Cardiac fibroblast (primary cell): ENCODE measurements at regions not wholly inside any gene's neighbourhood (a gene's known extent, or its start where the extent isn't known, plus 50 kb on each side); places are given as distances from the start of the nearest gene placed in this dataset.

ENCODE experiments used
- DNase-seq, 2 donors: peaks; one replicate each; pipeline versions ENCODE4 v3.0.0 to v3.0.0-alpha.2; 2010; ENCODE audit warnings: low read depth in 2 of 2
- H3K4me3 ChIP-seq, 2 donors: replicated peaks in 1 of 2; 1 replicate in 1 of 2; 2 replicates in 1 of 2; pipeline ENCODE4 v1.5.1; 2011; ENCODE audit warnings: low read depth in 2 of 2, low read length in 2 of 2, mild to moderate bottlenecking in 2 of 2, moderate library complexity in 1 of 2
- TF ChIP-seq, protein P1 (sequence below): IDR thresholded peaks from one replicate; pipeline ENCODE4 v1.5.1; 2011; ENCODE audit warnings: low read depth, mild to moderate bottlenecking, low read length, inconsistent platforms

DNA sequence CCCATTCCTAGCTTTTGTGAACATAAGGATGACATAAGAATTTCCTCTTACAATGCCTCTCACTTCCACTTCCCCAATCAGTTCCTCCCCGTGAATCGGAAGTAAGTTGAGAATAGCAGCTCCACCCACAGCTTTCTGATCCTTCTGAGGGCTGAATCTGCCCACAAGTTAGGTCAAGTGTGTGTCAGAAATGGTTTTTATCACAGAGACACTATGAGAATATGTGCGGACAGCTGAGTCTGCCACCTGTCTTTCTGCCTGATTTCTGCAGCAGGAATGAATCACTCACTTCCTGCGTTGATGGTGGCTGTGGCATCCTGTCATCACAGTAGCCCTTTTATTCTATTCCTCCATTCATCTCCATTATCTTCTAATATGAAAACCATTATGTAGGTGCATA lies 70.2 kb downstream of the RIN2 start:
- H3K4me3 ChIP-seq, result no peak overlapping the region
- peak; percentile 39 to 67 for DNase-seq
- TF ChIP-seq, protein P1, sequence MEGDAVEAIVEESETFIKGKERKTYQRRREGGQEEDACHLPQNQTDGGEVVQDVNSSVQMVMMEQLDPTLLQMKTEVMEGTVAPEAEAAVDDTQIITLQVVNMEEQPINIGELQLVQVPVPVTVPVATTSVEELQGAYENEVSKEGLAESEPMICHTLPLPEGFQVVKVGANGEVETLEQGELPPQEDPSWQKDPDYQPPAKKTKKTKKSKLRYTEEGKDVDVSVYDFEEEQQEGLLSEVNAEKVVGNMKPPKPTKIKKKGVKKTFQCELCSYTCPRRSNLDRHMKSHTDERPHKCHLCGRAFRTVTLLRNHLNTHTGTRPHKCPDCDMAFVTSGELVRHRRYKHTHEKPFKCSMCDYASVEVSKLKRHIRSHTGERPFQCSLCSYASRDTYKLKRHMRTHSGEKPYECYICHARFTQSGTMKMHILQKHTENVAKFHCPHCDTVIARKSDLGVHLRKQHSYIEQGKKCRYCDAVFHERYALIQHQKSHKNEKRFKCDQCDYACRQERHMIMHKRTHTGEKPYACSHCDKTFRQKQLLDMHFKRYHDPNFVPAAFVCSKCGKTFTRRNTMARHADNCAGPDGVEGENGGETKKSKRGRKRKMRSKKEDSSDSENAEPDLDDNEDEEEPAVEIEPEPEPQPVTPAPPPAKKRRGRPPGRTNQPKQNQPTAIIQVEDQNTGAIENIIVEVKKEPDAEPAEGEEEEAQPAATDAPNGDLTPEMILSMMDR, result peak; percentile 55

DNA sequence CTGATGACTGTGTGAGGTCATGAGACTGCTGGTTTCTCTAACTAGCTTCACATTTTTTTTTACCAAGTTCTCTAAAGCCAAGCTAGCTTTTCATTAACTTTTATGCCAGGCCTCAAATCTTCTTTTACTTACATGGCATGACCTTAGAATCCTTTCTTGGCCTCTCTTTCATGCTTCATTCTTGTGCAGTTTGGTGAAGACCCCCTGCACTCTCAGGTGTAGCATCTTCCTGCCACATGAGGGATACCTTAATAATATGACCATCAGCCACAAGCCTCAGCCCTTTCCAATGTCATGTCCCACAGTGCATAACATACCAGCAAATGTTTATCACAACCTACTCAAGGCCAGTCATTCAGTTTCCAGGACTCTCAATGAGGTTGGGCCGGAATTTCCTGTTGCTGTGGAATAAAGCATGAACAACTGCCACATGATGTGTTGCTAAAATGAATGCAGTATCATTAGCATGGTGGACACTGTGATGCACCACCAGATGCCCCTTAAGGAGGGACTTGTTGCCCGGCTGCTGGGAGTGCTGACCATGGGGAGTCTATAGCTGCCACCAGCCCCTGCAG lies 72.2 kb downstream of the RIN2 start:
- H3K4me3 ChIP-seq, result no peak overlapping the region
- peak in 1 of 2 donors; percentile 17 for DNase-seq

DNA sequence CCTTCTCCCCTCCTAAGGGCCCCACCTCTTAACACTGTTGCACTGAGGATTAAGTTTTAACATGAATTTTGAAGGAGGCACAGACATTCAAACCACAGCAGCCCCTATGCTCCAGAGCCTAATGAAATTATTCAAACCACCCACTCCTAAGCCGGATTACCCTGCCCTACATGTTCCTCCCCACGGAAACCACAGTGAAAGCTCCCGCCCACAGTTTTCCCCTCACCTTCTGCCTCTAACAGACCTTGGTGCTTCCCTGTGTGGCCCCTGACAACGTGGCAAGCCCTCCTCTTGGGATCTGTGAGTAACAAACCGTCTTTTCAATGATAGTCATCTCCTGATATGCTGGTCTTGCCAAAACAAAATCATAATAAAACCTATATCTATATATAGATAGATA lies 74.8 kb downstream of the RIN2 start:
- TF ChIP-seq, protein P1, result no peak
- DNase-seq, result no peak
- no peak overlapping the region for H3K4me3 ChIP-seq

More for the DNA sequence above, 72.2 kb downstream of the RIN2 start:
- TF ChIP-seq, protein P1, result no peak

DNA sequence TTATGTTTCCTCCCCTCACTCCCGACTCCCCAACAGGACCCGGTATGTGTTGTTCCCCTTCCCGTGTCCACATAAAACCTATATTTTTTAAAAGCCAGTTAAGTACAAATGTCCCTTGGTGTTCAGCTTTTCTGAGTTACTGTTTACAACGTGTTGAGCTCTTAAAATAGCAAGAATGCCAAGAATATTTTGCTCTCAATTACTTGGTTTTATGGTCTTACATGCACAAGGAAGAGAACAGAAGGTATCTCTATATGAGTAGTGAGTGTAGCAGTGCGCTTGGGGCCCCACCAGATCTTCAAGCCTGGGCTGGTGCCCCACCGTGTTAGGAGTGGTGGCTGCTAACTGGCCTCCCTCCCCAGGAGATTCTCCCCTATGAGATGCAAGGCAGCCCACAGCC lies 75.3 kb downstream of the RIN2 start:
- no peak for DNase-seq
- no peak overlapping the region for H3K4me3 ChIP-seq
- TF ChIP-seq, protein P1, result no peak

DNA sequence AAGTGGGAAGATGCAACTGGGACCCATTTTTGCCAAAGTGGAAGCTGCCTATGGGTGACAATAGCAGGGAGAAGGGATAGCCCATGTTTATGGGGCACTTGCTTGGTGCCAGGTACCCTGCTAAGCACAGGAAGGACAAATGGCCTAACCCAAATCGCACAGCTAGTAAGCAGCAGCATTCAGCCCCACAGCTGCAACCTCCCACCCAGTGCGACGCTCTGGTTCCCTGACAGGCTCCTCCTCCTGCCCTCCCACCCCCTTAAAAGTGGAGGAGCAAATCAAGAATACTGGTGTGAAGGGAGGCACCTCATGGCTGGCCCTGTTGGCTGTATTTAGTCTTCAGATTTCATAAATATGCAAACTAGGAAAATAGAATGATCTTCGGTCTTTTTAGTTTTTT lies 76.2 kb downstream of the RIN2 start:
- no peak for DNase-seq
- TF ChIP-seq, protein P1, result no peak

DNA sequence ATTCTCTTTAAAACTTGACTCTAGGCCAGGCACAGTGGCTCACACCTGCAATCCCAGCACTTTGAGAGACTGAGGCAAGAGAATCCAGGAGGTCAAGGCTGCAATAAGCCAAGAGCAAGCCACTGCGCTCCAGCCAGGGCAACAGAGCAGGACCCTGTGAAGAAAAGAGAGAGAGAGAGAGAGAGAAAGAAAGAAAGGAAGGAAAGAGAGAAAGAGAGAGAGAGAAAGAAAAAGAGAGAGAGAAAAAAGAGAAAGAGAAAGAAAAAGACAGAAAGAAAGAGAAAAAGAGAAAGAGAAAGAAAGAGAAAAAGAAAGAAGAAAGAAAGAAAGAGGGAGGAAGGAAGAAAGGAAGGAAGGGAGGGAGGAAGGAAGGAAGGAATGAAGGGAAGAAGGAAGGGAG lies 76.7 kb downstream of the RIN2 start:
- DNase-seq, result no peak
- no peak overlapping the region for H3K4me3 ChIP-seq
- TF ChIP-seq, protein P1, result no peak

More for the DNA sequence above, 76.2 kb downstream of the RIN2 start:
- no peak overlapping the region for H3K4me3 ChIP-seq

DNA sequence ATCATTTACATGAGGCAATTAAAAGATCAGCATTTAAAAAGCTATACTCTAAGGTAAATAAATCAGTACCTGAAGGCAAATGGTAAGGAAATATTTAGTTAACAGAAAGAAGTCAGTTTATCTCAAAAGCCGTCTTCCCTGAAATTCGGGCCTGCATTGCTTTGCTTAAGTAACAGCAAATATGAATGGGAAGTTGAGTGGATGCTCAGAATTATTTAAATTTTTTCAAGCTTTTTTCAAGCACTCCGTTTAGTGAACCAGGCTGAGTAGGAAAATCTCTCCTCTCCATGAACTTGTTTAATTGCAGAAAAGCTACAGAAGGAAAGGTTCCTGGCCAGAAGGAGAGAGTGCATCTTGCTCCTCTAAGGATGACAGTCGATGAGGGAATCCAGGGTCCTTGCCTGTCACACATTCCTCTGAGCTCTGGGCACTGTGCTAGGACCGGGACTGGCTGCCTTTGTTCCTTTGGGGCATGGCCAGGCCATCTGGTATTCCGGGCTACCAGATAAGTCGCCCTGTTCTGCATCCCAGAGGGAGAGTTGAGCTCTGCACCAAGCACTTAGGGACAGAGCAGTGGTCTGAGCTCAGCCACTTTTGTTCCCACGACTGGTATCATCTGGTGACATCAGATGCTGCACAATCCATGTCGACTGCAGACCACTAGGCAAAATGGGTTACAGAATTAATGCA lies 77.6 kb downstream of the RIN2 start:
- TF ChIP-seq, protein P1, result no peak
- peak in 1 of 2 donors; percentile 7 for DNase-seq
- no peak overlapping the region for H3K4me3 ChIP-seq
